Thyroid gland (tissue), 4 donors: ENCODE measurements at regions not wholly inside any gene's neighbourhood (a gene's known extent, or its start where the extent isn't known, plus 50 kb on each side); places are given as distances from the start of the nearest gene placed in this dataset.

ENCODE experiments used
- CTCF ChIP-seq, 6 experiments: fragments of 200-600 bp in 3 of 6; fragments of 450-650 bp in 3 of 6; sonication (generic) in 3 of 6; IDR thresholded peaks; one replicate each; pipeline ENCODE4 v1.5.1; 2016 to 2019; ENCODE audit warnings: antibody characterized with exemption in 6 of 6, mild to moderate bottlenecking in 2 of 6, inconsistent platforms in 1 of 6, moderate library complexity in 1 of 6
- POLR2A ChIP-seq, 2 donors: fragments of 450-650 bp; IDR thresholded peaks; one replicate each; pipeline ENCODE4 v1.6.1; 2017; ENCODE audit warnings: antibody characterized with exemption in 2 of 2, mild to moderate bottlenecking in 2 of 2, moderate library complexity in 1 of 2

- TF ChIP-seq CTCF (IDR thresholded peaks at IDR 0.05), result no peak
- TF ChIP-seq POLR2A (IDR thresholded peaks at IDR 0.05), result no peak
Measured at GRCh38 chr20:23270382-23270911, 80.1 kb upstream of the NXT1 start.
